ENCODE measurements at regions not wholly inside any gene's neighbourhood (a gene's known extent, or its start where the extent isn't known, plus 50 kb on each side); places are given as distances from the start of the nearest gene placed in this dataset.

GRCh38 chr6:117050301-117050700, 173.3 kb downstream of the RFX6 start:
- Histone ChIP-seq H3K27ac (ENCODE audit: low read depth in 1 of 3, low read length in 2 of 3) (no peak overlapping the region), H3K4me3 (ENCODE audit: low read depth in 1 of 3, low read length in 3 of 3) (no peak overlapping the region), H3K4me1 (ENCODE audit: control insufficient read depth in 3 of 3, insufficient read depth in 2 of 3, low read depth in 1 of 3, low read length in 2 of 3) (no peaks in the 10 kb centered on the region), H3K27me3 (ENCODE audit: control insufficient read depth in 3 of 3, insufficient read depth in 3 of 3, low read length in 3 of 3) (no peaks in the 10 kb centered on the region), H3K36me3 (ENCODE audit: control insufficient read depth in 3 of 3, insufficient read depth in 2 of 3, low read depth in 1 of 3, low read length in 3 of 3) (no peaks in the 10 kb centered on the region), H3K9me3 (ENCODE audit: control insufficient read depth in 2 of 2, insufficient read depth in 1 of 2, low read depth in 1 of 2, low read length in 1 of 2) (no peaks in the 10 kb centered on the region)
- DNase-seq (no peak), FAIRE-seq (no peak)
- 78 to 85% (median 85%) methylated on average over 3 of the region's 3 CpGs for WGBS, 3 donors

DNA sequence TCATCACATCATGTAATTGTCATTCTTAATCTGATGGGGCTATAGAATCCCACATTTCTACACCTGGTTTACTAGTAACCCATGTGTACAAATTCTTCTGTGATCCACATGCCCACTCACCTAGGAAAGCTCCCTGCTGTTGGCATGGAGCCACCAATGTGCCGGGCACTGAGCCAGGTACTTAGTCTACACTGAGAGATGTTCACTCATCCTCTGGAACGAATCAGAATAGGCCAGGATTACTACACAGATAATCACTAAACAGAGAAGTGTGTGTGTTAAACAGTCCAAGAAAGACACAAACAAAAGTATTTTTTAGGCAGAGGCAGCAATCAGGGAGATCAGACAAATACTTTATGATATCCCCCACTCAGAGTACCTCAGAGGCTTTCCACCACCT, 193.2 kb upstream of the VGLL2 start:
- peaks cover 0 to 3% of the 10 kb centered on the region in 2 donors for H3K9me3 ChIP-seq (ENCODE audit: control insufficient read depth in 2 of 2, insufficient read depth in 1 of 2, low read depth in 1 of 2, low read length in 1 of 2)
- WGBS, 3 donors, result 49 to 63% (median 59%) methylated on average over 2 of the region's 2 CpGs
- no peaks in the 10 kb centered on the region for H3K4me1 ChIP-seq (ENCODE audit: control insufficient read depth in 3 of 3, insufficient read depth in 2 of 3, low read depth in 1 of 3, low read length in 2 of 3)
- H3K4me3 ChIP-seq (ENCODE audit: low read depth in 1 of 3, low read length in 3 of 3), result no peak overlapping the region
- DNase-seq (no peak), FAIRE-seq (no peak)
- H3K27me3 ChIP-seq (ENCODE audit: control insufficient read depth in 3 of 3, insufficient read depth in 3 of 3, low read length in 3 of 3), result no peaks in the 10 kb centered on the region
- H3K27ac ChIP-seq (ENCODE audit: low read depth in 1 of 3, low read length in 2 of 3), result no peak overlapping the region
- no peaks in the 10 kb centered on the region for H3K36me3 ChIP-seq (ENCODE audit: control insufficient read depth in 3 of 3, insufficient read depth in 2 of 3, low read depth in 1 of 3, low read length in 3 of 3)

GRCh38 chr6:117072781-117073180, 192.6 kb upstream of the VGLL2 start:
- H3K36me3 ChIP-seq (ENCODE audit: control insufficient read depth in 3 of 3, insufficient read depth in 2 of 3, low read depth in 1 of 3, low read length in 3 of 3), result no peaks in the 10 kb centered on the region
- FAIRE-seq (no peak), DNase-seq (no peak)
- H3K27ac ChIP-seq (ENCODE audit: low read depth in 1 of 3, low read length in 2 of 3), result no peak overlapping the region
- peaks cover 0 to 3% of the 10 kb centered on the region in 2 donors for H3K9me3 ChIP-seq (ENCODE audit: control insufficient read depth in 2 of 2, insufficient read depth in 1 of 2, low read depth in 1 of 2, low read length in 1 of 2)
- no peaks in the 10 kb centered on the region for H3K4me1 ChIP-seq (ENCODE audit: control insufficient read depth in 3 of 3, insufficient read depth in 2 of 3, low read depth in 1 of 3, low read length in 2 of 3)
- H3K4me3 ChIP-seq (ENCODE audit: low read depth in 1 of 3, low read length in 3 of 3), result no peak overlapping the region
- 37 to 48% (median 39%) methylated on average over 5 of the region's 5 CpGs for WGBS, 3 donors
- H3K27me3 ChIP-seq (ENCODE audit: control insufficient read depth in 3 of 3, insufficient read depth in 3 of 3, low read length in 3 of 3), result no peaks in the 10 kb centered on the region

DNA sequence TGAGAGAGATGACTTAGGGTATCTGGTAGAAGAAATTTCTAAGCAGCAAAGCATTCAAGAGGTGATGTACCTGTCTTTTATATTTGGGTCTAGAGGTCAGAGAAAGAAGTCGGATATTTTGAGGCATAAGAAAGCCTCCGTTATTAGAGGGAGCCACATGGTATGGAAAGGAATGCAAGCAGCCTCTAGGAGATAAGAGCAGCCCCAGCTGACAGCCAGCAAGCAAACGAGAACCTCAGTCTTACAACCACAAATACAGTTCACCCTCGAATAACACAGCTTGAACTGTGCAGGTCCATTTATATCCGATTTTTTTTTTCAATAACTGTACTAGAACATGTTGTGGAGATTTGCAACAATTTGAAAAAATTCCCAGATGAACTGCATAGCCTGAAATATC, 190.7 kb upstream of the VGLL2 start:
- H3K4me1 ChIP-seq (ENCODE audit: control insufficient read depth in 3 of 3, insufficient read depth in 2 of 3, low read depth in 1 of 3, low read length in 2 of 3), result no peaks in the 10 kb centered on the region
- H3K4me3 ChIP-seq (ENCODE audit: low read depth in 1 of 3, low read length in 3 of 3), result no peak overlapping the region
- DNase-seq (no peak), FAIRE-seq (no peak)
- H3K27ac ChIP-seq (ENCODE audit: low read depth in 1 of 3, low read length in 2 of 3), result no peak overlapping the region
- peaks cover 0 to 3% of the 10 kb centered on the region in 2 donors for H3K9me3 ChIP-seq (ENCODE audit: control insufficient read depth in 2 of 2, insufficient read depth in 1 of 2, low read depth in 1 of 2, low read length in 1 of 2)
- no peaks in the 10 kb centered on the region for H3K27me3 ChIP-seq (ENCODE audit: control insufficient read depth in 3 of 3, insufficient read depth in 3 of 3, low read length in 3 of 3)
- 12 to 25% (median 16%) methylated on average over 5 of the region's 5 CpGs for WGBS, 3 donors
- H3K36me3 ChIP-seq (ENCODE audit: control insufficient read depth in 3 of 3, insufficient read depth in 2 of 3, low read depth in 1 of 3, low read length in 3 of 3), result no peaks in the 10 kb centered on the region

GRCh38 chr6:117075218-117075617, 190.1 kb upstream of the VGLL2 start:
- Histone ChIP-seq H3K9me3 (ENCODE audit: control insufficient read depth in 2 of 2, insufficient read depth in 1 of 2, low read depth in 1 of 2, low read length in 1 of 2) (peaks cover 0 to 3% of the 10 kb centered on the region in 2 donors), H3K4me1 (ENCODE audit: control insufficient read depth in 3 of 3, insufficient read depth in 2 of 3, low read depth in 1 of 3, low read length in 2 of 3) (no peaks in the 10 kb centered on the region), H3K36me3 (ENCODE audit: control insufficient read depth in 3 of 3, insufficient read depth in 2 of 3, low read depth in 1 of 3, low read length in 3 of 3) (no peaks in the 10 kb centered on the region), H3K4me3 (ENCODE audit: low read depth in 1 of 3, low read length in 3 of 3) (no peak overlapping the region), H3K27ac (ENCODE audit: low read depth in 1 of 3, low read length in 2 of 3) (no peak overlapping the region), H3K27me3 (ENCODE audit: control insufficient read depth in 3 of 3, insufficient read depth in 3 of 3, low read length in 3 of 3) (no peaks in the 10 kb centered on the region)
- FAIRE-seq (no peak), DNase-seq (no peak)
- WGBS, 3 donors, result 57 to 59% (median 59%) methylated on average over 5 of the region's 5 CpGs

DNA sequence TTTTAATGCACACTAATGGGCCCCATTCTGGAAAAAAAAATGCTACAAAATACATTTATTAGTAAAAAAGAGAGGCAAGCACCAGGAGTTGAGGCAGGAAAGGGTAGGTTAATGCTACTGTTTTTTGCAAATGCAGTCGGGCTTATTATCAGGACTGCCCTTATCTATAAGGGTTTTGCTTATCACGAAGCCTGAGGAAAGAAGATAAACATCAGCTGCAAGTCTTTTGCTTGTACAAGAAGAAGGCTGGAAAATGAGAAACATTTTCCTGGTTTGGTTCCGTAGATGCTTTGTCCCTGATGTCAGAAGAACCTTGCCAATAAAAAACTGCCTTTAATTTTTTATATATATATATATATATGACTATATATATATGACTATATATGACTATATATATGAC, 189.3 kb upstream of the VGLL2 start:
- Histone ChIP-seq H3K4me3 (ENCODE audit: low read depth in 1 of 3, low read length in 3 of 3) (no peak overlapping the region), H3K4me1 (ENCODE audit: control insufficient read depth in 3 of 3, insufficient read depth in 2 of 3, low read depth in 1 of 3, low read length in 2 of 3) (no peaks in the 10 kb centered on the region), H3K27me3 (ENCODE audit: control insufficient read depth in 3 of 3, insufficient read depth in 3 of 3, low read length in 3 of 3) (no peaks in the 10 kb centered on the region), H3K9me3 (ENCODE audit: control insufficient read depth in 2 of 2, insufficient read depth in 1 of 2, low read depth in 1 of 2, low read length in 1 of 2) (peaks cover 0 to 3% of the 10 kb centered on the region in 2 donors), H3K27ac (ENCODE audit: low read depth in 1 of 3, low read length in 2 of 3) (no peak overlapping the region), H3K36me3 (ENCODE audit: control insufficient read depth in 3 of 3, insufficient read depth in 2 of 3, low read depth in 1 of 3, low read length in 3 of 3) (no peaks in the 10 kb centered on the region)
- 10 to 16% (median 10%) methylated on average over 3 of the region's 3 CpGs for WGBS, 3 donors
- DNase-seq (no peak), FAIRE-seq (peak; percentile 5)

- no peaks in the 10 kb centered on the region for H3K27me3 ChIP-seq (ENCODE audit: control insufficient read depth in 3 of 3, insufficient read depth in 3 of 3, low read length in 3 of 3)
- no peak for DNase-seq
- no peaks in the 10 kb centered on the region for H3K36me3 ChIP-seq (ENCODE audit: control insufficient read depth in 3 of 3, insufficient read depth in 2 of 3, low read depth in 1 of 3, low read length in 3 of 3)
- no peak for FAIRE-seq
- H3K4me1 ChIP-seq (ENCODE audit: control insufficient read depth in 3 of 3, insufficient read depth in 2 of 3, low read depth in 1 of 3, low read length in 2 of 3), result no peaks in the 10 kb centered on the region
- H3K27ac ChIP-seq (ENCODE audit: low read depth in 1 of 3, low read length in 2 of 3), result no peak overlapping the region
- no peak overlapping the region for H3K4me3 ChIP-seq (ENCODE audit: low read depth in 1 of 3, low read length in 3 of 3)
- H3K9me3 ChIP-seq (ENCODE audit: control insufficient read depth in 2 of 2, insufficient read depth in 1 of 2, low read depth in 1 of 2, low read length in 1 of 2), result peaks cover 0 to 3% of the 10 kb centered on the region in 2 donors
- WGBS, 3 donors, result 68 to 78% (median 77%) methylated on average over 4 of the region's 4 CpGs
Observed at GRCh38 chr6:117077300-117077699, 188.1 kb upstream of the VGLL2 start.

GRCh38 chr6:117078624-117079023, 186.7 kb upstream of the VGLL2 start:
- DNase-seq, result peak in 1 of 2 donors; percentile 2
- no peak overlapping the region for H3K27ac ChIP-seq (ENCODE audit: low read depth in 1 of 3, low read length in 2 of 3)

DNA sequence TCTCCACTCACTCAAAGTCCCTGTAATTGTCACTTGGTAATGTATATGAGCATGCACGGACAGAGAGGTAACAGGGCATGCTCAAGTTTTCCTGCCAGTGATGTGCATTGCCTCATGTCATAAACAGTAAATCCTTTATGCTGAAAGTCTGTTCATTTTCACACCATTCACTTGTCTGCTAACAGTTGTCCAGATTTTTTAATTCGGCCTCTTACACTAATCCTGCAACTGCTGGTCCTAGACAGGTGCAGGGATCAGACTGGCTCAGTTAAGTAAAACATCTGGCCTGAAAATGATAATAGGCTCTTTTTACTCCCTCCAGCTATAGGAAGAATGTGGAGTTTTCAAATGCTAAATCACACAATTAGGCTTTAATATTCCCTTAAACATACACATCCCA, 185.4 kb upstream of the VGLL2 start:
- no peaks in the 10 kb centered on the region for H3K27me3 ChIP-seq (ENCODE audit: control insufficient read depth in 3 of 3, insufficient read depth in 3 of 3, low read length in 3 of 3)
- H3K9me3 ChIP-seq (ENCODE audit: control insufficient read depth in 2 of 2, insufficient read depth in 1 of 2, low read depth in 1 of 2, low read length in 1 of 2), result no peaks in the 10 kb centered on the region
- DNase-seq (no peak), FAIRE-seq (no peak)
- no peak overlapping the region for H3K4me3 ChIP-seq (ENCODE audit: low read depth in 1 of 3, low read length in 3 of 3)
- H3K27ac ChIP-seq (ENCODE audit: low read depth in 1 of 3, low read length in 2 of 3), result no peak overlapping the region
- H3K36me3 ChIP-seq (ENCODE audit: control insufficient read depth in 3 of 3, insufficient read depth in 2 of 3, low read depth in 1 of 3, low read length in 3 of 3), result no peaks in the 10 kb centered on the region
- WGBS, 3 donors, result 70 to 76% (median 73%) methylated on average over 2 of the region's 2 CpGs
- H3K4me1 ChIP-seq (ENCODE audit: control insufficient read depth in 3 of 3, insufficient read depth in 2 of 3, low read depth in 1 of 3, low read length in 2 of 3), result no peaks in the 10 kb centered on the region

More at GRCh38 chr6:117078624-117079023, 186.7 kb upstream of the VGLL2 start:
- 12 to 47% (median 27%) methylated on average over 2 of the region's 2 CpGs for WGBS, 3 donors
- Histone ChIP-seq H3K9me3 (ENCODE audit: control insufficient read depth in 2 of 2, insufficient read depth in 1 of 2, low read depth in 1 of 2, low read length in 1 of 2) (peaks cover 0 to 3% of the 10 kb centered on the region in 2 donors), H3K4me3 (ENCODE audit: low read depth in 1 of 3, low read length in 3 of 3) (no peak overlapping the region), H3K36me3 (ENCODE audit: control insufficient read depth in 3 of 3, insufficient read depth in 2 of 3, low read depth in 1 of 3, low read length in 3 of 3) (no peaks in the 10 kb centered on the region), H3K27me3 (ENCODE audit: control insufficient read depth in 3 of 3, insufficient read depth in 3 of 3, low read length in 3 of 3) (no peaks in the 10 kb centered on the region), H3K4me1 (ENCODE audit: control insufficient read depth in 3 of 3, insufficient read depth in 2 of 3, low read depth in 1 of 3, low read length in 2 of 3) (no peaks in the 10 kb centered on the region)
- FAIRE-seq, result no peak

Measured in small intestine (tissue), 7 donors.